ENCODE measurements at regions not wholly inside any gene's neighbourhood (a gene's known extent, or its start where the extent isn't known, plus 50 kb on each side); places are given as distances from the start of the nearest gene placed in this dataset.

GRCh38 chr5:67543720-67544270, 347.2 kb upstream of the CD180 start:
- H3K27me3 ChIP-seq (ENCODE audit: control insufficient read depth, insufficient read depth, low read length): no peaks in the 10 kb centered on the region
- H3K36me3 ChIP-seq (ENCODE audit: control insufficient read depth in 2 of 3, insufficient read depth in 3 of 3, low read length in 3 of 3): no peaks in the 10 kb centered on the region
- intact Hi-C loops (cut with DNase I): no loop called here
- no peak overlapping the region for H3K27ac ChIP-seq (ENCODE audit: low read depth in 2 of 2, low read length in 2 of 2)
- no peak for FAIRE-seq
- no peak overlapping the region for H3K4me3 ChIP-seq (ENCODE audit: low read length in 3 of 3)
- no peak for DNase-seq
- H3K9ac ChIP-seq (ENCODE audit: low read length in 3 of 3): no peak overlapping the region
- TF ChIP-seq CTCF (IDR thresholded peaks at IDR 0.05; ENCODE audit: borderline replicate concordance, extremely low read depth, insufficient read depth): no peak
- H3K9me3 ChIP-seq (ENCODE audit: control insufficient read depth in 2 of 3, insufficient read depth in 1 of 3, low read length in 3 of 3): no peaks in the 10 kb centered on the region
- no peaks in the 10 kb centered on the region for H3K4me1 ChIP-seq (ENCODE audit: control insufficient read depth in 2 of 3, insufficient read depth in 2 of 3, low read depth in 1 of 3, low read length in 3 of 3)

- Histone ChIP-seq H3K9me3 (ENCODE audit: control insufficient read depth in 2 of 3, insufficient read depth in 1 of 3, low read length in 3 of 3) (no peaks in the 10 kb centered on the region), H3K4me3 (ENCODE audit: low read length in 3 of 3) (no peak overlapping the region), H3K9ac (ENCODE audit: low read length in 3 of 3) (no peak overlapping the region), H3K27ac (ENCODE audit: low read depth in 2 of 2, low read length in 2 of 2) (no peak overlapping the region), H3K36me3 (ENCODE audit: control insufficient read depth in 2 of 3, insufficient read depth in 3 of 3, low read length in 3 of 3) (no peaks in the 10 kb centered on the region), H3K4me1 (ENCODE audit: control insufficient read depth in 2 of 3, insufficient read depth in 2 of 3, low read depth in 1 of 3, low read length in 3 of 3) (no peaks in the 10 kb centered on the region), H3K27me3 (ENCODE audit: control insufficient read depth, insufficient read depth, low read length) (no peaks in the 10 kb centered on the region)
- TF ChIP-seq CTCF (IDR thresholded peaks at IDR 0.05; ENCODE audit: borderline replicate concordance, extremely low read depth, insufficient read depth): no peak
- DNase-seq (peak in 1 of 5 donors; percentile 18), FAIRE-seq (no peak)
- intact Hi-C loops (cut with DNase I): no loop called here
These were observed 345.9 kb upstream of the CD180 start for GRCh38 chr5:67542479-67542878.

- Histone ChIP-seq H3K4me1 (ENCODE audit: control insufficient read depth in 2 of 3, insufficient read depth in 2 of 3, low read depth in 1 of 3, low read length in 3 of 3) (no peaks in the 10 kb centered on the region), H3K9ac (ENCODE audit: low read length in 3 of 3) (no peak overlapping the region), H3K27ac (ENCODE audit: low read depth in 2 of 2, low read length in 2 of 2) (no peak overlapping the region), H3K27me3 (ENCODE audit: control insufficient read depth, insufficient read depth, low read length) (no peaks in the 10 kb centered on the region), H3K9me3 (ENCODE audit: control insufficient read depth in 2 of 3, insufficient read depth in 1 of 3, low read length in 3 of 3) (no peaks in the 10 kb centered on the region), H3K4me3 (ENCODE audit: low read length in 3 of 3) (no peak overlapping the region), H3K36me3 (ENCODE audit: control insufficient read depth in 2 of 3, insufficient read depth in 3 of 3, low read length in 3 of 3) (no peaks in the 10 kb centered on the region)
- no peak for TF ChIP-seq CTCF (IDR thresholded peaks at IDR 0.05; ENCODE audit: borderline replicate concordance, extremely low read depth, insufficient read depth)
- no peak for FAIRE-seq
- no peak for DNase-seq
- intact Hi-C loops (cut with DNase I): no loop called here
These were observed 345.3 kb upstream of the CD180 start for GRCh38 chr5:67541875-67542274.

Data from kidney (tissue), 13 donors.